ENCODE measurements at regions not wholly inside any gene's neighbourhood (a gene's known extent, or its start where the extent isn't known, plus 50 kb on each side); places are given as distances from the start of the nearest gene placed in this dataset.

DNA sequence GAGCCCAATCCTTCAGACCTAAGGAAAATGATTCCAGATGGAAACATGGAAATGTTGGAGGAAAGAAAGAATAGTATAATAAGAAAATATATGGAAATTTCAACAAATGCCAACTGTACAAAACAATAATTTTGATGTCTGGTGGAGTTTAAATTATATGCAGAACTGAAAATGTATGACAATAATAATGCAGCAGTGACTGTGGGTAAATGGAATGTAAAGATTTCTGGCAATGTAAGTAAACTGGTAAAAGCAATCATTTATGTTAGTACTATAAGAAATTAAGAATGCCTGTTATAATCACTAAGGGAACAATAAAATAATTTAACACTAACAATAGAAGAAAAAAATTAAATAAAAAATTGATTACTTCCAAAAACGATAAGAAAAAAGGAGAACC, 89.0 kb downstream of the EDN1 start:
- no peak for DNase-seq (ENCODE audit: insufficient read length, low spot score)

DNA sequence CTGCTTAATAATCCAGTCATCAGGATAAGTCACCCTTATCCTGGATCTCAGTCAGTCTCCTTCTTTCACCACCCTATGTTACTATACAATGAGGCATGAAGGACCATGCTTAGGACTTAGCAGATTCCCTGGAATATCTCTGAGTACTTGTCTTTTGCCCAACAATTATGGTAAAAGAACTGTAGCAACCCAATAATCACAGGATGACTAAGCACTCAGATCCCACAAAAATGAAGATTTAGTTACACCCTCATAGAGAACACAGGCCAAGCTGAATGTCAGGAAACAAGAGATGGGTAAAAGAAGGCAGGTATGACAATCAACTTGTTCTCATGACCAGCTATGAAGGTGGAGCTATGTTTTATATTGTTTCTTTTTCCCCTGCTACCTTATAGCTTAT, 91.4 kb downstream of the EDN1 start:
- peak; percentile 79 for FAIRE-seq
- DNase-seq (ENCODE audit: insufficient read length, low spot score): no peak

More for the DNA sequence above, 89.0 kb downstream of the EDN1 start:
- FAIRE-seq: no peak

DNA sequence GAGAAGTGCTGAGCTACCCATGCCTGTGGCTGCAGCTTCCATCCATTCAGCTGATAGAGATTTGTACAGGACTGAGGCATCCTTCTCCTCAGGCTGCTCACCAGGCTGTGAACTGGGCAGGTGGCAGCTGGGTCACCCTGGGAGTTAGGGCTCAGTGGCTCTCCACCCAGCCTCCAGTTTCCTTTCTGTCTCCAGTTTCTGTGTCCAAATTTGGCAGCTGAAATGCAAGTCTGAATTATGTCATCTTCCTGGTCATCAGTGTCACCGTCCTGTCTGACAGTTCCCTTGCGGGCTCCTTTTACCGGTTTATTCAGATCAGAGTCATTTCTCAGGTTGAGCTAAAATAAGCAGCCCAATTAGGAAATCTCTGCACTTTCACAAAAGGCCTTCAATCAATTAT, 93.3 kb downstream of the EDN1 start:
- FAIRE-seq (peak; percentile 94), DNase-seq (ENCODE audit: insufficient read length, low spot score) (peak; percentile 29)

DNA sequence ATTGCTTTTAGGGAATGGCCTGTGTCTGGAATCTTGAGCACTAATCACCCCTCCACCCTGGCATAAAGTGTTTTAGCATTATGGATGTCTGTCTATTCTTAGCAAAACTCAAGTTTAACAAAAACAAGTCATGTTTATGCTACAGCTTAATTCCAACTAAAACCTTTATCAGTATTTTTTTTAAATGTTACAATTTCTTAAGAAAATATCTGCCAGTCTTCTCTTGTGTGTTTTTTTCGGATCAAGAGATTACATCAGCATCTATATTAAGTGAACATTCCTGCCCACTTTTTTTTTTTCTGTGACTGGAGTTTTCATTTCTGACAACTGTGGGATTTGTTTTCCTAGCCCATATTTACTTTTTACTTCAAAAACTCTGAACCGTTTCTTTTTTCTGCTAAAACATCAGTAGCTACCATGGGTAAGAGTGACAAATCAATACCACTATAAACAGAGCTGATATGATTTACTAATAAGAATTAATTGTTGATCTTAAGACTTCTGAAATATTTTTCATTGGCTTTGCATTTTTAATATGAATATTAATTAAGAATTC, 94.3 kb downstream of the EDN1 start:
- DNase-seq (ENCODE audit: insufficient read length, low spot score) (no peak), FAIRE-seq (no peak)

DNA sequence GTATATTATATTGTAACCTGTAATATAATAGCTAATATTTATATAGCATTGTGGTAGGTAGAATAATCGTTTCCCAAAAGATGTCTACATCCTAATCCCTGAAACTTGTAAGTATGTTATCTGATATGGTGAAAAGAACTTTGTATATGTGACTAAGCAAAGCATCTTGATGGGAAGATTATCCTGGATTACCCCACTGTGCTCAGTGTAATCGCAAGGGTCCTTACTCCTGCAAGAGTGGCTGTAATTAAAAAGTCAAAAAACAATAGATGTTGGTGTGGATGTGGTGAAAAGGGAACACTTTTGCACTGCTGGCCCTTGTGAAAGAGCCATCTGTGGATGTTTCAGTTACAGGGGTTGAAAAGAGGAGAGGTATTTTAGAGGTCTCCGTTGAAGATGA, 95.2 kb downstream of the EDN1 start:
- DNase-seq (ENCODE audit: insufficient read length, low spot score): no peak
- no peak for FAIRE-seq

DNA sequence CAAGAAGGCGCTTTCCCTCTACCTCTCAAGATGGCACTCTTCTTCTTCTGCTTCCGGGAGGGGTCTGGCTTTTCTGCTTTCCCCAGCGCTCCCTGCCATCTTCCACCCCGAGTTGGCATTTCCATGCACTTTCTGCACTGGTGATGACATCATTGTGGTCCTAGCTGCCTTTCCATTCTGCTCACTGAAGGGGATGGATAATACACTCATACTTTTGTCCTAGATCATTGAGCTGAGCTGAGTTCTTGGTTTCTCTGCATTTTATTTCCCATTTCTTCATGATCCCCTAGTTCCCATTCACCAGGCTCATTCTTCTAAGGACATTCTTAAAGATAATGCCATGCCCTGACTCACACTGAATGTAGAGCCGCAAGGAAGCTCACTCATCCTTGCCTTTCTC, 96.7 kb downstream of the EDN1 start:
- FAIRE-seq: no peak
- DNase-seq (ENCODE audit: insufficient read length, low spot score): no peak

DNA sequence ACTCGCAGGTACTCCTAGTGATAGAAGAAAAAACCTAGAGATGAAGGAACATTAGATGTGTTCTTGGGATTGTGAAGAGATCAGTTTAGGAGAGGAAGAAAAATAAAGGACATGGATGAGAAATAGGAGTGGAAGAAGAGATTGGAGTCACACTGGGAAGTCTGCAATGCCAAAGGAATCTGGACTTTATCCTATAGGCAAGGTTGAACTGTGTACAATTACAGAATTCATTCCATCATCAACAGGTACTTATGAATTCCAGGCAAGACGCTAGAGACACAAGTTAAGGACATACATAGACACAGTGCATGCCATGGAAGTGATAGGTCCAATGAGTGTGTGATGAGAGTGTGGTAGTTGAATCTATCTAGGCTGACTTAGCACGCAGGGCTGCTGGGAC, 101.3 kb downstream of the EDN1 start:
- no peak for DNase-seq (ENCODE audit: insufficient read length, low spot score)

DNA sequence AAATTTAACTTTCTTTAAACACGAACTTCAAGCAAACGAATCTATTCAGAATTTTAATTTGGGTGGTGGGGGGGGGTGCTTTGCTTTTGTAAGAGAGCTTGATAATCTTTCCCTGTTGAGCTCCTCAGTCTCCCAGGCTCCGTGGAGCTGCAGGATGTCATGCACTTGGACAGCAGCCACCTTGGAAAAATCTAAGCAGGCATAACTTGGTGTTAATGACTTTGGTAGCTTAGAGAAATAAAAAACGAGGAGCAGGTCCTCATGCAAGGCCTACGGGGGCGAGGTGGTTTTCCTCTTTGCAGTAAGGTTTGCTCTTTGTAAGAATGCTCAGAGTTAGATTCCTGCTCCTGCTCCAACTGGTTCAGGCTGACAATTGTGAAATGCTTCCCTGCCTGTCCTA, 102.3 kb downstream of the EDN1 start:
- FAIRE-seq: no peak
- no peak for DNase-seq (ENCODE audit: insufficient read length, low spot score)

More for the DNA sequence above, 101.3 kb downstream of the EDN1 start:
- FAIRE-seq: no peak

DNA sequence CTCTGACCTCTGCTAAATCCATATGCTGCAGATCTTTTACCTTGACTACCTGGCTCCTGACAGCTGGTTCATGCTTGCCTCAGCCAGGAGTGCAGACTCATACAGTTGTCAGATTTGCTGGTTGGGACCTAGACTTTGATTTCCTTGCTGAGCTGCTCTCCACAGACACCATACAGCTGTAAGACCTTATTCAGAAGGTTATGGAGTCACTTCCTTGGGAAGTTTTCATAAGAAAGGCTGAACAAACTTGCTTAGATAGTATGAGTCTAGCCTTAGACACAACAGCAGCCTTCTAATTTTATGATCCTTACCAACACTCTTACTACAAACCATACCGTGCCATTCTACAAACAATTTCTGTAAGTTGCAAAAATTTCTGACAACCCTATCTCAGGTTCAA, 102.9 kb downstream of the EDN1 start:
- no peak for DNase-seq (ENCODE audit: insufficient read length, low spot score)
- no peak for FAIRE-seq

DNA sequence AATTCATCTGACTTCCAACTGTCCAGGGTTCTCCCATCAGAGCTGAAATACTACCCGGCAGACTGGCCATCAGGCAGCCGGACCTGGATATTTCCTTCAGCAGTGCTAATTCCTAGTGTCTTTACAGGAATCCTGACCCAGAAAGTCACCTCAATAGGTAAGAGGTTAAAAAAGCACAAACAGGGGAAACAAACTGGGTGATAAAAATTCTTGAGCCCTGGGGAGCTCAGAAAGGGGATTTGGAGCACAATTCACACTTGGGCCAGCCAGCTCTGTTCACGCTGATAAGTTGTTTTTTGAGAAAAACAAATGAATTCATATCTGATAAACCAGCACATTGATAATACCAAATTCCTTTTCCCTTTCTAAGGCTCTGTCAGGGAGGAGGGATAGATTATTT, 104.0 kb downstream of the EDN1 start:
- DNase-seq (ENCODE audit: insufficient read length, low spot score) (no peak), FAIRE-seq (no peak)

DNA sequence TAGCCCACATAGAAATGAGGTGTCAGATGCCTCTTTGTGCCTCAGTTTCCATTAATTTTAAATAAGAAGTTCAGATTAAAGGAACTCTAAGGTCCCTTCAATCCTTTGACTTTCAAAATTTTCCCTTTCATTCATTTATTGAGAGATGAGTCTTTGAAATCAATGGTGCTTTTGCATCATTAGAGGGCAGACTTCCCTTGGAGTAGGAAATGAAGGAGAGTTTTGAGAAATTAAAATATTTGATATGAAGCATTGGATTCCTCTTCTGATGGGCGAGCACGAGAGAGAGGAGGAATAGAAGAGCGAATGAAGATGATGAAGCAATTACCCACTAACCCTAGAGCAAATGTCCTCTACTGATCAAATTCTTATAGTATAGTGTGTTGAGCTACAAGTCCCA, 105.7 kb downstream of the EDN1 start:
- no peak for FAIRE-seq
- no peak for DNase-seq (ENCODE audit: insufficient read length, low spot score)

DNA sequence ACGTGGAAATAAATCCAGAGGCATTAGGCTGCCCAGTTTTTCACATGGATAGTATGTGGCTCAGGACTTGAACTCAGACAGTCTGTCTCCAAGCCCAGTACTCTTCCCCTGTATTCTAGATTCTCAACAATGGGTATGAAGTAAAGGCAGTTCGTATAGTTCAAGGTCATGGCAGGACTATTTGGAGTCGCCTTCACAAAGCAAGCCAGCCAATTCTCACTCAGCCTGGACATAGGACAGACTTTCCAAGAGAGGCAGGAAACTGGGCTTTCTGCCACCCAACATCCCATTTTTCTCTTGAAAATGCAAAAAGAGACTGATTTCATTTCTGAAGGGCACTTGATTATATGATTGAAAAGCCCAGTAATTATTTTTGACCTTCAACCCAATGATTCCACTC, 111.0 kb downstream of the EDN1 start:
- FAIRE-seq: no peak
- no peak for DNase-seq (ENCODE audit: insufficient read length, low spot score)

DNA sequence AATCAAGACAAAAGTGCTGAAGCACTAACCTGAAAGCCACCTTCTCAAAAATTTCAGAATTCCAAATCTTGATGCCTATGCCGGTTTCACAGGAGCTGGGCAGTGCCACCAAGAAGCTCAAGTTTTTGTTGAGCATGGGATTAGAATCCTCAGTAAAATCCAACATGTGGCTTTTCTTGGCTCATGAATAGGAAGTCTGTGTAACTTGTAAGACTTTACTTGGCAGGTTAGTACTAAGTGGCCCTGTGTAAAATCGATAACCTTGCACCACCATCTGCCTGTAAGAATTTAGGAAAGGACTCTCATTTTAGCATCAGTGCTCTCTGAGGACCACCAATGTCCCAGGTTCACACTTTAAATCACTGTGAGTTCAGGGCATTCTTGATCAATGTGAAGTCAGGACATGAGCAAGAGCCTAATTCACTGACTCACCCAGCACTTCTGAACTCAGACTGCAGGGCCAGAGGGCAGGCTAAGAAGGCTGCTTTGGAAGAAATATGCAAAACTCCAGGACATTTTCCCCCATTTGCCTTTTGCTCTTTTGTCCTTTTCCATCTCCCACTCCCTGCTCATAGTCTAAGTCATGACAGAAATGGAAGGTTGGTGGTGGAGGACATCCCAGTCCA, 113.2 kb downstream of the EDN1 start:
- FAIRE-seq: no peak
- DNase-seq (ENCODE audit: insufficient read length, low spot score): no peak

DNA sequence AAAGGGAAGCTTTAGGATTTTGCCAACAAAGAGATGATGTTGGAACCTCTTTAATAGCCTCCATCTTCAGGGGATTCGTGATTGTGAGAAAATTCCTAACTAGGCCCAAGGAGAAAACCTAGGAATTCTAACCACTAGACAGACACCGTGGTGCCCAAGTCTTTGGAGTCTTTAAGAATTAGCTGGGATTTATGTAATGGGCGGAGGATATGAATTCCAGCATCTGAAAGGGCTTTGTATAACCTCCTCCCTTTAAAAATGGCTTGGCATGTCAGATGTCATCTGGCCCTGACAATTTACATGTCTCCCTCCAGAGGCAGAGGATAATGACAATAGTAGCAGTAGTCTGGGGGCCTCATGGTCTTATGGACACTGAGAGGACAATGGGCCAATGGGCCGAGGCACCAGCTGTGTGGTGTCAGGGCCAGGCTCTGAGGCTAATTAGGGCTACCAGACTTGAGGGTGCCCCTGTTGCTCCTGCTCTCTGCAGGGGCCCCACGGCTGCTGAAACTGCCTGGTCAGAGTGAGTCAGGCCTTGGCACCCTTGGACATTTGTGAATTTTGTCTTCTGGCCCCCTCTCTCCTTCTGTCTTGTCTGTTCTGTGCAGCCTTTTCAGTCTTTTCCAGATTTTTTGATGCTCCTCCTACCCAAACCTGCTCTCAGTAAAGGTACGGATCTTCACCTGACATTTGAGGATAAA, 113.9 kb downstream of the EDN1 start:
- DNase-seq (ENCODE audit: insufficient read length, low spot score) (no peak), FAIRE-seq (no peak)

DNA sequence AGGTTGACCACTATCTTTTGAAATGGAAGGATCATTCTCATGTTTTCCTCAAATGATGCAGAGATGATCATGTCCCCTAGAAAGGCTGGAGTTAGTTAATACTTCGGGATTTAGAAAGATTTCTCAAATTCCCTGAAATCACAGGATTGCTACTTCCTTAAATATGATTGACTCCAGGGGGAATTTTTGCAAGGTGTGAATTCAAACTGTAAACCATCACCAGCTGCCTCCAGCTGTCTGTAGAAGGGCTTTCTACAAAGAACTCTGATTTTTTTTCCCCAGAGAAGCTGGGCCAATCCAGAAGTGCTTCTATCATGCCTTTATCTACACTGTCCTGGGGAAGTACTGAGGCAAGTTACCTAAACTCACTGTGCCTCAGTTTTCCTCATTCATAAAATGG, 114.5 kb downstream of the EDN1 start:
- FAIRE-seq: no peak

DNA sequence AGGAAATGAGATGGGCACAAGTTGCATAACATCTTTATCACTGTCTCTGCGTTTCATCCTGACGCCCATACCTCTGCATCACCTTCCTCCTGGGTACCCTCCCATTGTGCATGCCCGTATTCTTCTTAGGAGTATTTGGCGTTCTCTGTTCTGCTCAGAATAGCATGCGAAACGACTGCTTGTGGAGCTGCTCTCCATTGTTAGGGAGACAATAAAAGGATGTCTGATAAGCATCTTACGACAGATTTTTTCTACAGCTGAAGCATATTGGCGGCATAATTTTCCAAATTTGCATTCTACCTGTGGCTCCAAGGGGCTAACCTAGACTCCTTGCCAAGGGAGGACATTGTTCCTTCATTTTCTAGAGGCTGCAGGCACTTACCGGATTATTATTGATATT, 118.6 kb downstream of the EDN1 start:
- no peak for FAIRE-seq
- no peak for DNase-seq (ENCODE audit: insufficient read length, low spot score)

More for the DNA sequence above, 114.5 kb downstream of the EDN1 start:
- no peak for DNase-seq (ENCODE audit: insufficient read length, low spot score)

DNA sequence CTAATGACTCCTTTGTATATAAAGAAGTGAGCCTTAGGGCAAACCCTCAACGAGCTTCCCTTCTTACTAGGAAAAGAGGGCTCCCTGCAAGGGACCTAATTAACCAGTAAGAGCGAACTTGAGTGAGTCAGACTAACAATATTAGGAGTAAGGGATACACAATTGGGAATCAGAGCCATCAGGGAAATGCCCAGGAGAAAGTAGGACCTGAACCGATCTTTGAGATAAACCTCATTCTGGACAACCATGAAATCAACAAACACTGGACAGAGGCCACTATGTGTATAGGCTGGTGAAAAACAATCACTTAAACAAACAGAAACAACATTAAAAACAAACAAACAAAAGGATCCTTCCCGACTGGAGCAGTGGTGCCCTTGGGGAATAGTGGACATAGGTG, 120.8 kb downstream of the EDN1 start:
- FAIRE-seq (no peak), DNase-seq (ENCODE audit: insufficient read length, low spot score) (no peak)

DNA sequence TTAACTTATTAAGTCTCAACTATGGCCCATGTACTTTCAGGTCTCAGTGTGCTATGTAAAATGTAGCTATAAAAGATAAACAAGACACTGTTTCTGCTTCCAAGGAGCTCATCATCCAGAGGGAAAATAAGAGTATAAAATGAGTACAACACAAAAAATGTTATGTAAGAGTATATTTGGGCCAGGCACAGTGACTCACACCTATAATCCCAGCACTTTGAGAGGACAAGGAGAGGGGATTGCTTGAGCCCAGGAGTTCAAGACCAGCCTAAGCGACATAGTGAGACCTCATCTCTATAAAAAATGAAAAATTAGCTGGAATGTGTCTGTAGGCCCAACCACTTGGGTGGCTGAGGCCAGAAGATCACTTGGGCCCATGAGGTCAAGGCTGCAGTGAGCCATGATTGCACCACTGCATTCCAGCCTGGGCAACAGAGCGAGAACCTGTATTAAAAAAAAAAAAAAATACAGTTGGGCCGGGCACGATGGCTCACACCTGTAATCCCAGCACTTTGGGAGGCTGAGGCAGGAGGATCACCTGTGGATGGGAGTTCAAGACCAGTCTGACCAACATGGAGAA, 124.0 kb downstream of the EDN1 start:
- DNase-seq (ENCODE audit: insufficient read length, low spot score) (no peak), FAIRE-seq (no peak)

DNA sequence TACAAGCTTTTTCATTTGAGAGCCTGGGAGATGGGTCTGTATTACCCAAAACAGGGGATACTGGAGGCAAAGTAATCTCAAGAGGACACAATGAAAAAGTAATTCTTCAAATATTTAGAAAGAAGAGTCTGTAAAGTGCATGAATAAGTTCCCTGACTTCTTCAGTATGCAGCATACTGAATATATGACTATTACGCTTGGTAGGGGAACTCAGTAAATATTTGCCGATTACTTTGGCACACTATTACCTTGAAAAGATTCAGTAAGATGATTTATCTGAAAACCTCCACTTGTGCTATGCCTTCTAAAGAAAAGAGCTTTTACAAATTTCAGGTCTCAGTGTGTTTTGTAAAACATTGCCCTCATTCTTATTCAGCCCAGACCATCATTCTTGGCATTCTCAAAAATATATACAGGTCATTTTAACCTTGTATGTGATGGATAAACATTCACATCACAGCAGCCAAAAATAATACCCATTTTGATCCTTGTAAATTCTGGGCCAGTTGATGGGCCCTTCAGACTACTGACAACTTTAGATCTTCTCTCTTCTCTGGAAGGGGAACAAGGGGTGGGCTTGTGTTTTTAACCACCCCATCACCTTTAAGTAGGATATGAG, 125.9 kb downstream of the EDN1 start:
- FAIRE-seq (no peak), DNase-seq (ENCODE audit: insufficient read length, low spot score) (no peak)

DNA sequence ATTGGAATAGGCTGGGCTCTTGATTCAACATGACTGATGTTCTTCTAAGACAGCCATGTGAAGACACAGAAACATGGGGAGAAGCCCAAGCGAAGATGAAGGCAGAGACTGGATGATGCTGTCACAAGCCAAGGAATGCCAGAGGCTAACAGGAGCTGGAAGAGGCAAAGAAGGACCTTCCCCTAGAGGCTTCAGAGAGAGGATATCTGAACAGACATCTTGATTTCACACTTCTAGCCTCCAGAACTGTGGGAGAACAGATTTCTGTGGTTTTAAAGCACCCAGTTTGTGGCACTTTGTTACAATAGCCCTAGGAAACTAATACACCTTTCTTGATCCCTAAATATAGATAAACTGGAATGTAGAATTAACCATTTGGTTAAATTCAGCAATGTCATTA, 127.0 kb downstream of the EDN1 start:
- DNase-seq (ENCODE audit: insufficient read length, low spot score) (no peak), FAIRE-seq (no peak)

DNA sequence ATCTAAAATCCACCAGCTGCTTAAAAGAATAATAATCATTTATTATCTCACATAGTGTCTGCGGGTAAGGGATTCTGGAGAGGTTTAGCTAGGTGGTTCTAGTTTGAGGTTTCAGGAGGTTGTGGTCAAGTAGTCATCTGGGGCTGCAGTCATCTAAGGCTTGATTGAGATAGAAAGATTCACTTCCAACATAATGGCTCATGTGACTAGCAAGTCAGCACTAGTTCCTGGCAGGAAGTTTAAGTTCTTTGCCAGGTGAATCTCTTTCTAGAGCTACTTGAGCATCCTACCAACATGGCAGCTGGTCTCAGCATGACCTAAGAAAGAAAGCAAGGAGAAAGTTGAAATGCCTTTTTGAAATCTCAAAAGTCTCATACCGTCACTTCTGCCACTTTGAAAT, 128.8 kb downstream of the EDN1 start:
- FAIRE-seq: peak; percentile 54
- no peak for DNase-seq (ENCODE audit: insufficient read length, low spot score)
